GM12891 (cell line): ENCODE measurements at regions not wholly inside any gene's neighbourhood (a gene's known extent, or its start where the extent isn't known, plus 50 kb on each side); places are given as distances from the start of the nearest gene placed in this dataset.

Source experiments
- POLR2A ChIP-seq: IDR thresholded peaks from 2 replicates; pipeline ENCODE4 v1.6.1; 2011; ENCODE audit warnings: low read depth, low read length, control low read depth
- POLR2AphosphoS5 ChIP-seq: IDR thresholded peaks from 2 replicates; pipeline ENCODE4 v1.6.1; 2011; ENCODE audit warnings: low read depth, low read length, control low read depth
- TAF1 ChIP-seq: IDR thresholded peaks from 2 replicates; pipeline ENCODE4 v1.6.1; 2011; ENCODE audit warnings: low read depth, low read length, control low read depth

DNA sequence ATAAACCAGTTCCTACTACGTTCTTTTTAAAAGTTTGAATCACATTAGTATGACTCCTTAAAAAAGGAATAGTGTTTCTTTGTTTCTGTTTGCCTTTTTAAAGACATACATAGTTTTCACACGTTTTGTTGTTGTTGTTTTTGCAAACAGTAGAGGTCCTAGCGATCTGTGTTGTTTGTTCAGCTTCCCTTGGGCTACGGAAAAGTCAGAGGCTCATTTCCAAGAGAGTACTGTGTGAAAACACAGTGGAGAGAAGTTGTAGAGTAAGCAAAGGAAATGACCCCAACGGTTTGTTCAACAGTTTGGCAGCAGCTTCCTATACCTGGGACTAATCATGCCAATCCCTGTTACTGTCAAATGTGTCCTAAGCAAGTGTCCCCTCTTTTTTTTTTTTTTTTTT, 87.1 kb upstream of the STEAP1 start:
- no peak for TF ChIP-seq POLR2AphosphoS5
- TF ChIP-seq TAF1, result no peak
- no peak for TF ChIP-seq POLR2A
